Esophagus muscularis mucosa (tissue), 3 donors: ENCODE measurements at regions not wholly inside any gene's neighbourhood (a gene's known extent, or its start where the extent isn't known, plus 50 kb on each side); places are given as distances from the start of the nearest gene placed in this dataset.

Experiments used
- CTCF ChIP-seq, 3 experiments: fragments of 200-600 bp in 2 of 3; fragments of 450-650 bp in 1 of 3; sonication (generic) in 2 of 3; IDR thresholded peaks; one replicate each; pipeline ENCODE4 v1.5.1; 2017 to 2019; ENCODE audit warnings: antibody characterized with exemption in 3 of 3, mild to moderate bottlenecking in 2 of 3, moderate library complexity in 1 of 3
- POLR2A ChIP-seq: fragments of 450-650 bp; IDR thresholded peaks from one replicate; pipeline ENCODE4 v1.6.1; 2017; ENCODE audit warnings: antibody characterized with exemption, moderate library complexity, mild to moderate bottlenecking, low read depth

GRCh38 chr22:22125028-22125578, 119.5 kb upstream of the VPREB1 start:
- no peak for TF ChIP-seq CTCF (IDR thresholded peaks at IDR 0.05)
- no peak for TF ChIP-seq POLR2A
